HepG2 (cell line): ENCODE measurements at regions not wholly inside any gene's neighbourhood (a gene's known extent, or its start where the extent isn't known, plus 50 kb on each side); places are given as distances from the start of the nearest gene placed in this dataset.

Experiments used
- ATAC-seq: fragments of 200-7000 bp; cut with Tn5 transposase; 3 replicates; pipeline ENCODE4 v1.9.1; 2020; ENCODE audit warnings: mild to moderate bottlenecking, moderate library complexity
- BruUV-seq: library from RNA; stranded (reverse); fragments of 400-500 nt; replicated peaks from 2 replicates; lab custom pipeline; 2021; lab: Mats Ljungman, UMichigan
- CTCF ChIA-PET: fragments of 300-600 bp; formaldehyde crosslinking; extraction: SDS; loops from one replicate; lab custom pipeline; 2021; ENCODE audit warnings: low total read pairs, inconsistent platforms, low intra/inter-chr PET ratio; lab: Yijun Ruan, JAX
- POLR2A ChIA-PET: fragments of 350-600 bp; sonication (Branson Sonifier 250); formaldehyde crosslinking; loops from one replicate; lab custom pipeline; 2020; ENCODE audit warnings: antibody characterized with exemption, inconsistent platforms; lab: Yijun Ruan, JAX
- DNase-seq: peaks from one replicate; pipeline ENCODE4 v3.0.0-alpha.2; 2015; ENCODE audit warnings: low spot score
- FAIRE-seq: peaks from 3 replicates; lab custom pipeline; 2011; peaks lifted over from hg19 to GRCh38; lab: Jason Lieb, UNC
- H2AFZ ChIP-seq: one replicate; pipeline ENCODE4 v1.6.1; 2011; ENCODE audit warnings: low read length, inconsistent platforms
- H3K27ac ChIP-seq: fragments of 300-600 bp; 3 replicates; pipeline ENCODE4 v1.8.0; 2011; ENCODE audit warnings: mixed run types, mild to moderate bottlenecking, mixed read lengths, low read length, inconsistent platforms; ENCODE audit not compliant: insufficient read depth; ENCODE audit errors: extremely low read length
- H3K27me3 ChIP-seq, 2 experiments: fragments of 200-600 bp in 1 of 2; 2 replicates in 1 of 2; 3 replicates in 1 of 2; pipeline versions ENCODE4 v1.6.0 to v1.8.0; 2011; ENCODE audit warnings: low read length in 2 of 2, mild to moderate bottlenecking in 2 of 2, moderate library complexity in 2 of 2, inconsistent platforms in 1 of 2; ENCODE audit not compliant: insufficient read depth in 2 of 2, control insufficient read depth in 1 of 2
- H3K36me3 ChIP-seq, 2 experiments: fragments of 200-600 bp in 1 of 2; replicated peaks in 1 of 2; 2 replicates in 1 of 2; 3 replicates in 1 of 2; pipeline versions ENCODE4 v1.5.1 to v1.8.0; 2011; ENCODE audit warnings: low read length in 2 of 2, inconsistent platforms in 1 of 2; ENCODE audit not compliant: insufficient read depth in 2 of 2, control insufficient read depth in 1 of 2
- H3K4me1 ChIP-seq: 2 replicates; pipeline ENCODE4 v1.5.1; 2012; ENCODE audit warnings: low read length, inconsistent platforms; ENCODE audit not compliant: insufficient read depth
- H3K4me2 ChIP-seq: 2 replicates; pipeline ENCODE4 v1.6.0; 2011; ENCODE audit warnings: low read depth, low read length, inconsistent platforms
- H3K4me3 ChIP-seq, 3 experiments: fragments of 200-600 bp in 1 of 3; sonication (generic), shearing (Covaris generic) in 1 of 3; replicated peaks in 1 of 3; 2 replicates each; pipeline ENCODE4 v1.5.1; 2011 to 2016; ENCODE audit warnings: low read length in 3 of 3, inconsistent platforms in 2 of 3, low read depth in 2 of 3, mild to moderate bottlenecking in 2 of 3, control low read depth in 1 of 3, mixed read lengths in 1 of 3; ENCODE audit not compliant: insufficient read depth in 1 of 3
- H3K79me2 ChIP-seq: one replicate; pipeline ENCODE4 v1.6.1; 2011; ENCODE audit warnings: low read length, inconsistent platforms; ENCODE audit not compliant: insufficient read depth
- H3K9ac ChIP-seq: 2 replicates; pipeline ENCODE4 v1.6.0; 2011; ENCODE audit warnings: mild to moderate bottlenecking, low read depth, low read length, inconsistent platforms; ENCODE audit not compliant: insufficient read depth
- H3K9me3 ChIP-seq: 2 replicates; pipeline ENCODE4 v1.5.1; 2012; ENCODE audit warnings: mild to moderate bottlenecking, low read length
- H4K20me1 ChIP-seq: 2 replicates; pipeline ENCODE4 v1.6.0; 2011; ENCODE audit warnings: inconsistent platforms, mild to moderate bottlenecking, low read length, moderate library complexity; ENCODE audit not compliant: insufficient read depth
- HOMEZ ChIP-seq: IDR thresholded peaks from 2 replicates; pipeline ENCODE4 v1.6.1; 2016; ENCODE audit warnings: low read depth
- MTERF4 ChIP-seq: sonication (generic); formaldehyde crosslinking; IDR thresholded peaks from 2 replicates; pipeline ENCODE4 v1.8.0; 2023; ENCODE audit warnings: mild to moderate bottlenecking, missing genetic modification reagents
- NAIF1 ChIP-seq: sonication (generic); formaldehyde crosslinking; IDR thresholded peaks from 2 replicates; pipeline ENCODE4 v1.5.0; 2020; ENCODE audit warnings: mild to moderate bottlenecking, missing genetic modification reagents, borderline replicate concordance
- NCOA5 ChIP-seq: sonication (generic); formaldehyde crosslinking; IDR thresholded peaks from 2 replicates; pipeline ENCODE4 v1.4.0; 2020; ENCODE audit warnings: missing genetic modification reagents
- NPAS2 ChIP-seq: sonication (generic); formaldehyde crosslinking; IDR thresholded peaks from 2 replicates; pipeline ENCODE4 v1.8.0; 2022; ENCODE audit warnings: mild to moderate bottlenecking, missing genetic modification reagents, borderline replicate concordance
- ZNF597 ChIP-seq: sonication (generic); formaldehyde crosslinking; IDR thresholded peaks from 2 replicates; pipeline ENCODE4 v1.5.0; 2020; ENCODE audit warnings: missing genetic modification reagents
- WGBS: methylation state at CpG from one replicate; pipeline ENCODE4 v1.1.6; 2017; ENCODE audit warnings: low lambda C conversion rate; 5-methylcytosine and 5-hydroxymethylcytosine counted together
- in situ Hi-C: cut with HindIII; loops from 2 replicates; pipeline ENCODE4 v1.10.0; 2017; ENCODE audit warnings: low pct_unique_long_range_greater_than_20kb; ENCODE audit not compliant: extremely low pct_ligation_motif_present
- intact Hi-C: fragments of 100-400 bp; cut with micrococcal nuclease; formaldehyde crosslinking; loops from one replicate; pipeline ENCODE4 v1.10.0; 2022; ENCODE audit not compliant: unreplicated experiment
- TF ChIP-seq, protein P1 (sequence below): sonication (generic); formaldehyde crosslinking; IDR thresholded peaks from 2 replicates; pipeline ENCODE4 v1.5.1; 2020; ENCODE audit warnings: mild to moderate bottlenecking, moderate library complexity, missing genetic modification reagents
- TF ChIP-seq, protein P2 (sequence below): sonication (generic); formaldehyde crosslinking; IDR thresholded peaks from 2 replicates; pipeline ENCODE4 v1.4.0; 2020; ENCODE audit warnings: mild to moderate bottlenecking, missing genetic modification reagents

DNA sequence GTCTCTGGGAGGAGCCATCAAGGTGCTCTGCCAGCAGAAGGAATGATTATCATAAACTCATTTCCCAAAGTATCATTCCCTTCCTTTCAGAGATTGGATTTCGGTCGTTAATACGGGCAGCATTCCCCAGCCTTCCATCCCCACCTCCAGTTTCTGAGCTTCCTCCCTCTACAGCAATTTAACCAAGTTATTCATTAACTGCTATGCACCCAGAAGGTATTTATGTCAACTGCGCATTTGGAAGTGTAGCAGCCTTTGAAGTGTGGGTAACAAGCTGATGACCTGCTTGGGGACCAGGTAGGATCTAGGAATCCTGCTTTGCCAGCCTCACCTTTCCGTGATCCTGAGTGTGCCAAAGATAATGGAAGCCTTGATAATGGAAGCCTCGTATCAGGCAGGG lies 172.4 kb upstream of the IGSF21 start (continued):
- no peak for TF ChIP-seq MTERF4
- TF ChIP-seq, protein P1, sequence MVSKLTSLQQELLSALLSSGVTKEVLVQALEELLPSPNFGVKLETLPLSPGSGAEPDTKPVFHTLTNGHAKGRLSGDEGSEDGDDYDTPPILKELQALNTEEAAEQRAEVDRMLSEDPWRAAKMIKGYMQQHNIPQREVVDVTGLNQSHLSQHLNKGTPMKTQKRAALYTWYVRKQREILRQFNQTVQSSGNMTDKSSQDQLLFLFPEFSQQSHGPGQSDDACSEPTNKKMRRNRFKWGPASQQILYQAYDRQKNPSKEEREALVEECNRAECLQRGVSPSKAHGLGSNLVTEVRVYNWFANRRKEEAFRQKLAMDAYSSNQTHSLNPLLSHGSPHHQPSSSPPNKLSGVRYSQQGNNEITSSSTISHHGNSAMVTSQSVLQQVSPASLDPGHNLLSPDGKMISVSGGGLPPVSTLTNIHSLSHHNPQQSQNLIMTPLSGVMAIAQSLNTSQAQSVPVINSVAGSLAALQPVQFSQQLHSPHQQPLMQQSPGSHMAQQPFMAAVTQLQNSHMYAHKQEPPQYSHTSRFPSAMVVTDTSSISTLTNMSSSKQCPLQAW (CRISPR knock-in tag) = peak; percentile 66; the same call in 1 of the 2 replicates

- WGBS = 0% methylated on average over 4 of the region's 6 CpGs
- Histone ChIP-seq H3K4me2 (no peak overlapping the region), H2AFZ (no peak overlapping the region), H4K20me1 (no peaks in the 10 kb centered on the region), H3K4me1 (no peaks in the 10 kb centered on the region), H3K4me3 (no peak overlapping the region), H3K79me2 (no peaks in the 10 kb centered on the region), H3K27me3 (peaks cover 0 to 2% of the 10 kb centered on the region in 2 experiments; a peak in 1 of 5 replicates), H3K9me3 (no peaks in the 10 kb centered on the region), H3K36me3 (no peaks in the 10 kb centered on the region), H3K9ac (no peak overlapping the region), H3K27ac (no peak overlapping the region)
- in situ Hi-C loops = no loop called here
- FAIRE-seq (no peak), DNase-seq (no peak), ATAC-seq (no peak)
- BruUV-seq = no TSS peak
- CTCF ChIA-PET = no interaction called here
- intact Hi-C loops = no loop called here
- POLR2A ChIA-PET = no interaction called here
- no peak for TF ChIP-seq NAIF1 (CRISPR knock-in tag)
- TF ChIP-seq ZNF597 (CRISPR knock-in tag) = no peak
- TF ChIP-seq HOMEZ (CRISPR knock-in tag) = no peak
- TF ChIP-seq NCOA5 (CRISPR knock-in tag) = no peak
- TF ChIP-seq NPAS2 (CRISPR knock-in tag) = no peak
- TF ChIP-seq, protein P2, sequence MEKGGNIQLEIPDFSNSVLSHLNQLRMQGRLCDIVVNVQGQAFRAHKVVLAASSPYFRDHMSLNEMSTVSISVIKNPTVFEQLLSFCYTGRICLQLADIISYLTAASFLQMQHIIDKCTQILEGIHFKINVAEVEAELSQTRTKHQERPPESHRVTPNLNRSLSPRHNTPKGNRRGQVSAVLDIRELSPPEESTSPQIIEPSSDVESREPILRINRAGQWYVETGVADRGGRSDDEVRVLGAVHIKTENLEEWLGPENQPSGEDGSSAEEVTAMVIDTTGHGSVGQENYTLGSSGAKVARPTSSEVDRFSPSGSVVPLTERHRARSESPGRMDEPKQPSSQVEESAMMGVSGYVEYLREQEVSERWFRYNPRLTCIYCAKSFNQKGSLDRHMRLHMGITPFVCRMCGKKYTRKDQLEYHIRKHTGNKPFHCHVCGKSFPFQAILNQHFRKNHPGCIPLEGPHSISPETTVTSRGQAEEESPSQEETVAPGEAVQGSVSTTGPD (CRISPR knock-in tag) = no peak
Observed at GRCh38 chr1:17941431-17942189, 166.0 kb upstream of the IGSF21 start.
